Posterior cingulate gyrus (tissue), 11 donors: ENCODE measurements at regions not wholly inside any gene's neighbourhood (a gene's known extent, or its start where the extent isn't known, plus 50 kb on each side); places are given as distances from the start of the nearest gene placed in this dataset.
"Not testable (repeated sequence)": the region's sequence is repeated elsewhere in the genome, so short reads cannot be mapped to it uniquely, and the experiment has no call there.

ENCODE experiments used
- DNase-seq, 10 donors: peaks; one replicate each; pipeline versions ENCODE4 v3.0.0 to v3.0.0-alpha.2; 2020 to 2021; ENCODE audit warnings: mixed read lengths in 3 of 10
- intact Hi-C: fragments of 100-400 bp; cut with DNase I; formaldehyde crosslinking; loops from one replicate; pipeline ENCODE4 v1.15.1; 2023

GRCh38 chr5:77871946-77872345 lies 95.8 kb upstream of the TBCA start:
- DNase-seq = no peak
- intact Hi-C loops = no loop called here

GRCh38 chr5:77871016-77871415 lies 94.9 kb upstream of the TBCA start:
- intact Hi-C loops = no loop called here
- DNase-seq = no peak

- intact Hi-C loops = loop anchor here (2.0 to 10.0 kb wide), 3 partner anchors 136 to 406 kb away; no protein-coding TSS in a partner anchor
- DNase-seq = no peak
Observed at GRCh38 chr5:77869116-77869798, 93.1 kb upstream of the TBCA start.

GRCh38 chr5:77867914-77868313 lies 91.8 kb upstream of the TBCA start:
- intact Hi-C loops = loop anchor here (1.0 to 10.0 kb wide), 4 partner anchors 137 to 407 kb away; no protein-coding TSS in a partner anchor
- DNase-seq = peak in 3 of 10 donors; percentile 49 to 92 (median 59)

GRCh38 chr5:77867194-77867691 lies 91.1 kb upstream of the TBCA start:
- intact Hi-C loops = loop anchor here (1.0 to 10.0 kb wide), 3 partner anchors 141 to 408 kb away; no protein-coding TSS in a partner anchor
- no peak for DNase-seq

- DNase-seq = no peak
- intact Hi-C loops = loop anchor here (10.0 kb wide), 2 partner anchors 299 to 409 kb away; no protein-coding TSS in a partner anchor
Observed at GRCh38 chr5:77866198-77866597, 90.1 kb upstream of the TBCA start.

- intact Hi-C loops = loop anchor here (10.0 kb wide), 2 partner anchors 300 to 410 kb away; no protein-coding TSS in a partner anchor
Observed at GRCh38 chr5:77864997-77865396, 88.9 kb upstream of the TBCA start.

GRCh38 chr5:77863181-77863580 lies 87.0 kb upstream of the TBCA start:
- DNase-seq = no peak
- intact Hi-C loops = loop anchor here (10.0 kb wide), 2 partner anchors 302 to 412 kb away; no protein-coding TSS in a partner anchor

More at GRCh38 chr5:77864997-77865396, 88.9 kb upstream of the TBCA start:
- no peak for DNase-seq

GRCh38 chr5:77861576-77861975 lies 85.4 kb upstream of the TBCA start:
- intact Hi-C loops = loop anchor here (10.0 kb wide), 2 partner anchors 303 to 413 kb away; no protein-coding TSS in a partner anchor

GRCh38 chr5:77859306-77859705 lies 83.2 kb upstream of the TBCA start:
- DNase-seq = no peak
- intact Hi-C loops = no loop called here

More at GRCh38 chr5:77861576-77861975, 85.4 kb upstream of the TBCA start:
- no peak for DNase-seq

- DNase-seq, intact Hi-C loops: not testable (repeated sequence)
Observed at GRCh38 chr5:77858678-77859077, 82.5 kb upstream of the TBCA start.

- intact Hi-C loops = no loop called here
- DNase-seq = no peak
Observed at GRCh38 chr5:77855369-77855768, 79.2 kb upstream of the TBCA start.

- DNase-seq = no peak
- intact Hi-C loops = no loop called here
Observed at GRCh38 chr5:77853353-77853907, 77.3 kb upstream of the TBCA start.

GRCh38 chr5:77852514-77853352 lies 76.6 kb upstream of the TBCA start:
- DNase-seq = peak; percentile 52 to 95 (median 69)
- intact Hi-C loops = no loop called here

GRCh38 chr5:77852068-77852513 lies 76.0 kb upstream of the TBCA start:
- no peak for DNase-seq
- intact Hi-C loops = no loop called here

GRCh38 chr5:77851176-77852067 lies 75.3 kb upstream of the TBCA start:
- peak in 8 of 10 donors; percentile 34 to 91 (median 48) for DNase-seq
- intact Hi-C loops = no loop called here

GRCh38 chr5:77850536-77851175 lies 74.5 kb upstream of the TBCA start:
- intact Hi-C loops = no loop called here
- DNase-seq = no peak

GRCh38 chr5:77849308-77849900 lies 73.3 kb upstream of the TBCA start:
- intact Hi-C loops = no loop called here
- DNase-seq = no peak
